ENCODE measurements at regions not wholly inside any gene's neighbourhood (a gene's known extent, or its start where the extent isn't known, plus 50 kb on each side); places are given as distances from the start of the nearest gene placed in this dataset.

GRCh38 chr15:77804210-77804609 is 171.5 kb upstream of the LINGO1 start:
- H3K27me3 Mint-ChIP-seq: peaks cover 30% of the 10 kb centered on the region
- H3K4me3 Mint-ChIP-seq: no peak overlapping the region
- no peak overlapping the region for H3K27ac Mint-ChIP-seq
- H3K4me1 Mint-ChIP-seq: no peaks in the 10 kb centered on the region
- H3K9me3 Mint-ChIP-seq: peaks cover 3% of the 10 kb centered on the region
- ATAC-seq: no peak
- no peaks in the 10 kb centered on the region for H3K36me3 Mint-ChIP-seq

- Mint-ChIP-seq H3K27me3 (peaks cover 30% of the 10 kb centered on the region), H3K4me1 (no peaks in the 10 kb centered on the region), H3K27ac (no peak overlapping the region), H3K4me3 (no peak overlapping the region), H3K36me3 (no peaks in the 10 kb centered on the region), H3K9me3 (peaks cover 3% of the 10 kb centered on the region)
- no peak for ATAC-seq
Measured at GRCh38 chr15:77803487-77803886, 170.8 kb upstream of the LINGO1 start.

GRCh38 chr15:77800305-77800704 is 167.6 kb upstream of the LINGO1 start:
- H3K27ac Mint-ChIP-seq: no peak overlapping the region
- no peak for ATAC-seq
- no peaks in the 10 kb centered on the region for H3K36me3 Mint-ChIP-seq
- H3K27me3 Mint-ChIP-seq: peaks cover 34% of the 10 kb centered on the region
- no peaks in the 10 kb centered on the region for H3K4me1 Mint-ChIP-seq
- no peak overlapping the region for H3K4me3 Mint-ChIP-seq
- H3K9me3 Mint-ChIP-seq: peaks cover 3% of the 10 kb centered on the region

- no peak overlapping the region for H3K27ac Mint-ChIP-seq
- no peaks in the 10 kb centered on the region for H3K36me3 Mint-ChIP-seq
- ATAC-seq: no peak
- no peak overlapping the region for H3K4me3 Mint-ChIP-seq
- peaks cover 3% of the 10 kb centered on the region for H3K9me3 Mint-ChIP-seq
- peaks cover 40% of the 10 kb centered on the region for H3K27me3 Mint-ChIP-seq
- H3K4me1 Mint-ChIP-seq: no peaks in the 10 kb centered on the region
Measured at GRCh38 chr15:77798847-77799246, 166.1 kb upstream of the LINGO1 start.

- Mint-ChIP-seq H3K4me3 (no peak overlapping the region), H3K36me3 (no peaks in the 10 kb centered on the region), H3K27ac (no peak overlapping the region), H3K4me1 (no peaks in the 10 kb centered on the region), H3K27me3 (peaks cover 40% of the 10 kb centered on the region), H3K9me3 (peaks cover 3% of the 10 kb centered on the region)
- no peak for ATAC-seq
Measured at GRCh38 chr15:77798151-77798835, 165.6 kb upstream of the LINGO1 start.

- no peak for ATAC-seq
- H3K36me3 Mint-ChIP-seq: no peaks in the 10 kb centered on the region
- no peak overlapping the region for H3K4me3 Mint-ChIP-seq
- peaks cover 3% of the 10 kb centered on the region for H3K9me3 Mint-ChIP-seq
- H3K27me3 Mint-ChIP-seq: peaks cover 40% of the 10 kb centered on the region
- H3K27ac Mint-ChIP-seq: no peak overlapping the region
- no peaks in the 10 kb centered on the region for H3K4me1 Mint-ChIP-seq
Measured at GRCh38 chr15:77797270-77797669, 164.6 kb upstream of the LINGO1 start.

GRCh38 chr15:77796046-77796729 is 163.5 kb upstream of the LINGO1 start:
- no peak overlapping the region for H3K27ac Mint-ChIP-seq
- no peak for ATAC-seq
- peaks cover 3% of the 10 kb centered on the region for H3K9me3 Mint-ChIP-seq
- H3K4me3 Mint-ChIP-seq: no peak overlapping the region
- peaks cover 42% of the 10 kb centered on the region for H3K27me3 Mint-ChIP-seq
- H3K4me1 Mint-ChIP-seq: no peaks in the 10 kb centered on the region
- no peaks in the 10 kb centered on the region for H3K36me3 Mint-ChIP-seq

GRCh38 chr15:77795446-77795845 is 162.7 kb upstream of the LINGO1 start:
- no peak overlapping the region for H3K4me3 Mint-ChIP-seq
- no peaks in the 10 kb centered on the region for H3K4me1 Mint-ChIP-seq
- no peak for ATAC-seq
- peaks cover 3% of the 10 kb centered on the region for H3K9me3 Mint-ChIP-seq
- no peak overlapping the region for H3K27ac Mint-ChIP-seq
- no peaks in the 10 kb centered on the region for H3K36me3 Mint-ChIP-seq
- peaks cover 48% of the 10 kb centered on the region for H3K27me3 Mint-ChIP-seq

- Mint-ChIP-seq H3K4me1 (no peaks in the 10 kb centered on the region), H3K4me3 (no peak overlapping the region), H3K36me3 (no peaks in the 10 kb centered on the region), H3K27ac (no peak overlapping the region), H3K27me3 (peaks cover 46% of the 10 kb centered on the region), H3K9me3 (no peaks in the 10 kb centered on the region)
- no peak for ATAC-seq
Measured at GRCh38 chr15:77791941-77792340, 159.2 kb upstream of the LINGO1 start.

GRCh38 chr15:77790481-77790880 is 157.8 kb upstream of the LINGO1 start:
- Mint-ChIP-seq H3K36me3 (no peaks in the 10 kb centered on the region), H3K4me3 (no peak overlapping the region), H3K4me1 (no peaks in the 10 kb centered on the region), H3K27ac (no peak overlapping the region), H3K27me3 (peaks cover 39% of the 10 kb centered on the region), H3K9me3 (no peaks in the 10 kb centered on the region)
- ATAC-seq: no peak

GRCh38 chr15:77786956-77787355 is 154.2 kb upstream of the LINGO1 start:
- Mint-ChIP-seq H3K4me3 (no peak overlapping the region), H3K27me3 (peaks cover 49% of the 10 kb centered on the region)

GRCh38 chr15:77786181-77786890 is 153.6 kb upstream of the LINGO1 start:
- Mint-ChIP-seq H3K36me3 (no peaks in the 10 kb centered on the region), H3K27me3 (peaks cover 48% of the 10 kb centered on the region), H3K9me3 (no peaks in the 10 kb centered on the region), H3K27ac (no peak overlapping the region), H3K4me1 (no peaks in the 10 kb centered on the region), H3K4me3 (no peak overlapping the region)
- no peak for ATAC-seq

More at GRCh38 chr15:77786956-77787355, 154.2 kb upstream of the LINGO1 start:
- ATAC-seq: no peak
- H3K9me3 Mint-ChIP-seq: no peaks in the 10 kb centered on the region
- H3K4me1 Mint-ChIP-seq: no peaks in the 10 kb centered on the region
- no peaks in the 10 kb centered on the region for H3K36me3 Mint-ChIP-seq
- H3K27ac Mint-ChIP-seq: no peak overlapping the region

- Mint-ChIP-seq H3K4me3 (no peak overlapping the region), H3K27me3 (peaks cover 34% of the 10 kb centered on the region), H3K4me1 (no peaks in the 10 kb centered on the region), H3K36me3 (no peaks in the 10 kb centered on the region), H3K27ac (no peak overlapping the region), H3K9me3 (peaks cover 9% of the 10 kb centered on the region)
- ATAC-seq: no peak
Measured at GRCh38 chr15:77784361-77785292, 151.9 kb upstream of the LINGO1 start.

- peaks cover 9% of the 10 kb centered on the region for H3K9me3 Mint-ChIP-seq
- peaks cover 41% of the 10 kb centered on the region for H3K27me3 Mint-ChIP-seq
- no peaks in the 10 kb centered on the region for H3K4me1 Mint-ChIP-seq
- no peaks in the 10 kb centered on the region for H3K36me3 Mint-ChIP-seq
- H3K27ac Mint-ChIP-seq: no peak overlapping the region
- ATAC-seq: no peak
- no peak overlapping the region for H3K4me3 Mint-ChIP-seq
Measured at GRCh38 chr15:77783636-77784035, 150.9 kb upstream of the LINGO1 start.

GRCh38 chr15:77782691-77783090 is 150.0 kb upstream of the LINGO1 start:
- Mint-ChIP-seq H3K4me3 (no peak overlapping the region), H3K36me3 (no peaks in the 10 kb centered on the region), H3K4me1 (no peaks in the 10 kb centered on the region), H3K9me3 (peaks cover 9% of the 10 kb centered on the region), H3K27ac (no peak overlapping the region), H3K27me3 (peaks cover 41% of the 10 kb centered on the region)
- ATAC-seq: no peak

Data from stimulated activated memory B cell treated with anti-CD40 and anti-IgM and Interleukin-4, amounts not matched to agents 10 μg/mL and 1 μg/mL and 100 μg/mL, for 72 hours (primary cell).